SU-DHL-6 (cell line): ENCODE measurements at regions not wholly inside any gene's neighbourhood (a gene's known extent, or its start where the extent isn't known, plus 50 kb on each side); places are given as distances from the start of the nearest gene placed in this dataset.

ENCODE experiments used
- H2AFZ ChIP-seq: fragments of 200-600 bp; sonication (generic); 2 replicates; pipeline ENCODE4 v1.6.1; 2014; ENCODE audit warnings: low read depth, mild to moderate bottlenecking, moderate library complexity, mixed read lengths, antibody characterized with exemption, low read length; ENCODE audit not compliant: severe bottlenecking
- H3F3A ChIP-seq: fragments of 200-600 bp; shearing (Covaris generic); 2 replicates; pipeline ENCODE4 v1.6.0; 2016; ENCODE audit warnings: antibody characterized with exemption, mild to moderate bottlenecking; ENCODE audit not compliant: insufficient read depth
- H3K27ac ChIP-seq: fragments of 200-600 bp; sonication (generic); 2 replicates; pipeline ENCODE4 v1.5.1; 2016; ENCODE audit warnings: low read depth, mild to moderate bottlenecking, low read length, moderate library complexity, mixed read lengths
- H3K27me3 ChIP-seq: fragments of 200-600 bp; sonication (generic), shearing (Covaris generic); 2 replicates; pipeline ENCODE4 v1.6.0; 2014; ENCODE audit warnings: mild to moderate bottlenecking, low read length
- H3K36me3 ChIP-seq: fragments of 200-600 bp; sonication (generic); 2 replicates; pipeline ENCODE4 v1.6.1; 2014; ENCODE audit warnings: mild to moderate bottlenecking, low read length, mixed read lengths
- H3K4me2 ChIP-seq: fragments of 300-600, 200-600 bp; shearing (Covaris generic), sonication (generic); 2 replicates; pipeline ENCODE4 v1.6.0; 2014; ENCODE audit warnings: low read length, low read depth, mild to moderate bottlenecking; ENCODE audit not compliant: poor library complexity, severe bottlenecking
- H3K4me3 ChIP-seq: fragments of 200-600 bp; sonication (generic); 2 replicates; pipeline ENCODE4 v1.5.1; 2014; ENCODE audit warnings: antibody characterized with exemption, low read length, mild to moderate bottlenecking, mixed read lengths; ENCODE audit not compliant: insufficient read depth, poor library complexity, severe bottlenecking
- H3K79me2 ChIP-seq: fragments of 200-600 bp; sonication (generic); 2 replicates; pipeline ENCODE4 v1.6.1; 2014; ENCODE audit warnings: mild to moderate bottlenecking, low read length, moderate library complexity; ENCODE audit not compliant: insufficient read depth
- H3K9ac ChIP-seq: fragments of 200-600 bp; sonication (generic); 2 replicates; pipeline ENCODE4 v1.7.0; 2014; ENCODE audit warnings: mild to moderate bottlenecking, low read length
- H3K9me2 ChIP-seq: fragments of 200-600 bp; sonication (generic); replicated peaks from 2 replicates; pipeline ENCODE4 v1.6.1; 2014; ENCODE audit warnings: low read length; ENCODE audit not compliant: insufficient read depth
- H3K9me3 ChIP-seq: fragments of 200-600 bp; sonication (generic); 2 replicates; pipeline ENCODE4 v1.6.1; 2014; ENCODE audit warnings: low read length, mixed read lengths; ENCODE audit not compliant: insufficient read depth
- H4K20me1 ChIP-seq: fragments of 200-600 bp; sonication (generic); 2 replicates; pipeline ENCODE4 v1.6.1; 2014; ENCODE audit warnings: low read depth, mild to moderate bottlenecking, antibody characterized with exemption, low read length, moderate library complexity, mixed read lengths
- EZH2phosphoT487 ChIP-seq: fragments of 200-600 bp; sonication (generic), shearing (Covaris generic); conservative IDR thresholded peaks from 2 replicates; pipeline ENCODE4 v1.6.1; 2018; ENCODE audit warnings: mild to moderate bottlenecking, antibody characterized with exemption, low read length, moderate library complexity, mixed read lengths
- TF ChIP-seq, protein P1 (sequence below): fragments of 200-600 bp; sonication (generic); IDR thresholded peaks from one replicate; pipeline ENCODE4 v1.5.1; 2017; ENCODE audit warnings: antibody characterized with exemption, mild to moderate bottlenecking, low read length, moderate library complexity; ENCODE audit not compliant: insufficient read depth, poor library complexity, severe bottlenecking

DNA sequence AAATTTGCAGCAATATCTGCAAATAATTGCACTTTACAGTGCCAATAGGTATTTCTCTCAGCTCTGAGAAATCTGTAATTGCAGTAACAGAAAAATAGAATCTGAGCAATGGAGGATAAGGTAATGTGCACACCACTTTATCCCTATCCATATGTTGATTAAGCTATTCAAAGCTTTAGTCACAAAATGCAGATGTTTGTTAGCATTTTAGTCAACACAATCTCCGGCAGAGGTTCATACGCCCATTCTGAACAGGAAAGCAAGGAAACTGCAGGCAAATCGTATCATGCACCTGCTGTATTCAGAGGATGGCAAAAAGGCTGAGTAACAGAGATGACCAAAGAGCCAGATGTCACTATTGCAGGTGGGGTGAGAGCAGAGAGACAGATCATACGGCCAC lies 566.2 kb upstream of the CDH2 start:
- Histone ChIP-seq H3K36me3 (no peaks in the 10 kb centered on the region), H3K4me2 (no peak overlapping the region), H4K20me1 (no peaks in the 10 kb centered on the region), H3K9me2 (no peaks in the 10 kb centered on the region), H3K9ac (no peak overlapping the region), H2AFZ (no peak overlapping the region), H3K9me3 (no peaks in the 10 kb centered on the region), H3F3A (no peaks in the 10 kb centered on the region), H3K79me2 (no peaks in the 10 kb centered on the region), H3K27ac (no peak overlapping the region), H3K27me3 (no peaks in the 10 kb centered on the region), H3K4me3 (no peak overlapping the region)
- TF ChIP-seq, protein P1, sequence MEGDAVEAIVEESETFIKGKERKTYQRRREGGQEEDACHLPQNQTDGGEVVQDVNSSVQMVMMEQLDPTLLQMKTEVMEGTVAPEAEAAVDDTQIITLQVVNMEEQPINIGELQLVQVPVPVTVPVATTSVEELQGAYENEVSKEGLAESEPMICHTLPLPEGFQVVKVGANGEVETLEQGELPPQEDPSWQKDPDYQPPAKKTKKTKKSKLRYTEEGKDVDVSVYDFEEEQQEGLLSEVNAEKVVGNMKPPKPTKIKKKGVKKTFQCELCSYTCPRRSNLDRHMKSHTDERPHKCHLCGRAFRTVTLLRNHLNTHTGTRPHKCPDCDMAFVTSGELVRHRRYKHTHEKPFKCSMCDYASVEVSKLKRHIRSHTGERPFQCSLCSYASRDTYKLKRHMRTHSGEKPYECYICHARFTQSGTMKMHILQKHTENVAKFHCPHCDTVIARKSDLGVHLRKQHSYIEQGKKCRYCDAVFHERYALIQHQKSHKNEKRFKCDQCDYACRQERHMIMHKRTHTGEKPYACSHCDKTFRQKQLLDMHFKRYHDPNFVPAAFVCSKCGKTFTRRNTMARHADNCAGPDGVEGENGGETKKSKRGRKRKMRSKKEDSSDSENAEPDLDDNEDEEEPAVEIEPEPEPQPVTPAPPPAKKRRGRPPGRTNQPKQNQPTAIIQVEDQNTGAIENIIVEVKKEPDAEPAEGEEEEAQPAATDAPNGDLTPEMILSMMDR: no peak

DNA sequence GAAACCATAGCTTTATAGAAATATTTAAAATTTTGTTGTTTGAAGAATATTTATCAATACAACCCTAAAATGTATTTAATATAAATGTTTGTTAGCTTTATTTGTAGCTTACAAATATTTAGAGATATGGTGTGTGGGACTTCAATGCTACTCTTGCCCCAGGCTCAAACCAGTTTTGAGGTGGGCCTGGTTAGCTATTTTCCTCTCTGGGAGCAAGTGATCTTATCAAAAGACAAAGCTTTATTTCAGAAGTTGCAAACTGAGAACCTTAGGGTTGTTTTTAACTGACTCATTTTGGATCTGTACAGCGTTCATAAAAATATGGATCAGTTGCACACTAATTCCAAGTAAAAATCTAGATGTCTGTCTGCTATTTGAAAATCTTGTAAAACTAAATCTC lies 563.6 kb upstream of the CDH2 start:
- H3K9me3 ChIP-seq: no peaks in the 10 kb centered on the region
- no peaks in the 10 kb centered on the region for H3K79me2 ChIP-seq
- H3K36me3 ChIP-seq: no peaks in the 10 kb centered on the region
- no peaks in the 10 kb centered on the region for H4K20me1 ChIP-seq
- H3K9me2 ChIP-seq: no peaks in the 10 kb centered on the region
- TF ChIP-seq, protein P1: no peak
- TF ChIP-seq EZH2phosphoT487: no peak
- no peak overlapping the region for H3K4me3 ChIP-seq
- H3F3A ChIP-seq: no peaks in the 10 kb centered on the region
- no peak overlapping the region for H3K9ac ChIP-seq
- no peaks in the 10 kb centered on the region for H3K27me3 ChIP-seq
- no peak overlapping the region for H2AFZ ChIP-seq
- H3K27ac ChIP-seq: no peak overlapping the region
- no peak overlapping the region for H3K4me2 ChIP-seq

DNA sequence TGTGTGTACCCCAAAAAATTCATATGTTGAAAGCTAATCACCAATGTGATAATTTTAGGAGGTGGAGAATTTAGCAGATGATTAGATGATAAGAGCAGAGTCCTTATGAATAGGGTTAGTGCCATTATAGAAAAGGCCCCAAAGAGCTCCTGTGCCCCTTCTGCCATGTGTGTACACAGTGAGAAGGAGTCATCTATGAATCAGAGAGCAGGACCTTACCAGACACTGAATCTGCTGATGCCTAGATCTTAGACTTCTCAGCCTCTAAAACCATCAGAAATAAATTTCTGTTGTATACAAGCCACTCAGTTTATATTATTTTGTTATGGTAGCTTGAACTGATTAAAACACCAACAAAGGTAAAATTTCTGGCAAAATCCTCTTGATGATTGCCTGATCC lies 560.0 kb upstream of the CDH2 start:
- H3F3A ChIP-seq: no peaks in the 10 kb centered on the region
- no peaks in the 10 kb centered on the region for H3K36me3 ChIP-seq
- TF ChIP-seq, protein P1: no peak
- TF ChIP-seq EZH2phosphoT487: no peak
- H3K9me2 ChIP-seq: no peaks in the 10 kb centered on the region
- H4K20me1 ChIP-seq: no peaks in the 10 kb centered on the region
- H3K9ac ChIP-seq: no peak overlapping the region
- H2AFZ ChIP-seq: no peak overlapping the region
- H3K27me3 ChIP-seq: no peaks in the 10 kb centered on the region
- H3K4me3 ChIP-seq: no peak overlapping the region
- no peaks in the 10 kb centered on the region for H3K79me2 ChIP-seq
- H3K4me2 ChIP-seq: no peak overlapping the region
- H3K9me3 ChIP-seq: no peaks in the 10 kb centered on the region
- H3K27ac ChIP-seq: no peak overlapping the region

DNA sequence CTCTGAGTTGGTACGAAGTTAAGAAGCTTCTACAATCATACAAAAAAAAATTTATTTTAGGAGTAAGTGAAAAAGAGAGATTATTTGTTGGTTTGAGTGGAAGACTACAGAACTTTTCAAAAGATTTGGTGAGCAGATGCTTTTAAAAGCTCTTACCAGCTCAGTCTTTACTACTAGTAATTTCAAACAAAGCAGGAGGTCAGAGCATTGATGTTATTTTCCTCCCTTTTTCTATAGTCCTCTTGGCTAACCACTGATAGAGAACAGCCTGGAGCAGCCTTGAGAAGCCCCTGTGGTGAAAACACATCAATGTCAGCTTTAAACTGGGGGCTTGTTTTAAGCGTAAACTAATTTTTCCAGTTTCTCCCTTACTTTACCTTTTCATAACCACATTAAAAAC lies 559.3 kb upstream of the CDH2 start:
- Histone ChIP-seq H3K4me2 (no peak overlapping the region), H3F3A (no peaks in the 10 kb centered on the region), H3K27ac (no peak overlapping the region), H4K20me1 (no peaks in the 10 kb centered on the region), H3K4me3 (no peak overlapping the region), H3K9me3 (no peaks in the 10 kb centered on the region), H3K9ac (no peak overlapping the region), H3K9me2 (no peaks in the 10 kb centered on the region), H3K27me3 (no peaks in the 10 kb centered on the region), H3K79me2 (no peaks in the 10 kb centered on the region), H2AFZ (no peak overlapping the region), H3K36me3 (no peaks in the 10 kb centered on the region)
- TF ChIP-seq, protein P1: no peak
- no peak for TF ChIP-seq EZH2phosphoT487
